Hepatocyte (in vitro differentiated cells): ENCODE measurements at regions not wholly inside any gene's neighbourhood (a gene's known extent, or its start where the extent isn't known, plus 50 kb on each side); places are given as distances from the start of the nearest gene placed in this dataset.

ENCODE experiments used
- EZH2 ChIP-seq: fragments of 200-600 bp; sonication (generic); IDR thresholded peaks from 2 replicates; pipeline ENCODE4 v1.6.1; 2016; ENCODE audit warnings: antibody characterized with exemption, mild to moderate bottlenecking, borderline replicate concordance
- EZH2phosphoT487 ChIP-seq: fragments of 200-600 bp; sonication (generic); IDR thresholded peaks from one replicate; pipeline ENCODE4 v1.6.1; 2018; ENCODE audit warnings: antibody characterized with exemption, mild to moderate bottlenecking, low read depth, moderate library complexity; ENCODE audit not compliant: unreplicated experiment, severe bottlenecking
- TF ChIP-seq, protein P1 (sequence below): fragments of 200-600 bp; sonication (generic); IDR thresholded peaks from 2 replicates; pipeline ENCODE4 v1.5.1; 2016; ENCODE audit warnings: antibody characterized with exemption, mild to moderate bottlenecking; ENCODE audit not compliant: poor library complexity

DNA sequence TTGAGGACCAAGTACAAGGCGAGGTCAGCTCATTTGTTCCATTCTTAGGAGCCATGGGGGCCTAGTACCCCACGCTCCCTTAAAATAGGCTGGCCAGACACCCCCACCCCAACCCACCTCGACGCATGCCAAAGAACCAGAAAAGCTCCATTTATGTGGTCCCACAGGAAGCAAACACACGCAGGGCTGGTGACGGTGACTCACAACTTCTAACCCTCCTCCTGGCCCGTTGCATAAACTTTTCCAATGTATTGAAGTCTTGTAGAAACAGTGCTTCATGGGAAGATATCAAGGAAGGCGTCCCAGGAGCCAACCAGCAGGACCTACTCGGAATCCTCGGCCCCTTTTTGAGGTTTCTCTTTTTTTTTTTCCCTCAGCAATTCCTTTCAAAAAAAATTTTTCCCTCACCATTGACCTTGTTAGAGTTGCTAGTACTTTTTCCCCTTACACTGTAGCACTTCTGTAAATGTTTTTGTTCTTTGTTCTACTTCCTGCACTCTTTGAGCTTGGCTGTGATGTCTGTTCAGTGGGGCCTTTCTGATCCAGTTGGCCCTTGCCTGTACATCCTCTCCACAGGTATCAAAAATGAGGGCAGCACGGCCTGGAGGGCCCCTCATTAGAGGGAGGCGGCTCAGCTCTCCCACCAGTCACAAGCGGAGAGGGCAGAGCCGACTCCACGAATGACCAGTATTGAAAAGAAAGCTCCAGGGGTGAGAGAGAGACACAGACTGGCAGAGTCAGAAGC lies 208.3 kb downstream of the RGS9 start:
- TF ChIP-seq, protein P1, sequence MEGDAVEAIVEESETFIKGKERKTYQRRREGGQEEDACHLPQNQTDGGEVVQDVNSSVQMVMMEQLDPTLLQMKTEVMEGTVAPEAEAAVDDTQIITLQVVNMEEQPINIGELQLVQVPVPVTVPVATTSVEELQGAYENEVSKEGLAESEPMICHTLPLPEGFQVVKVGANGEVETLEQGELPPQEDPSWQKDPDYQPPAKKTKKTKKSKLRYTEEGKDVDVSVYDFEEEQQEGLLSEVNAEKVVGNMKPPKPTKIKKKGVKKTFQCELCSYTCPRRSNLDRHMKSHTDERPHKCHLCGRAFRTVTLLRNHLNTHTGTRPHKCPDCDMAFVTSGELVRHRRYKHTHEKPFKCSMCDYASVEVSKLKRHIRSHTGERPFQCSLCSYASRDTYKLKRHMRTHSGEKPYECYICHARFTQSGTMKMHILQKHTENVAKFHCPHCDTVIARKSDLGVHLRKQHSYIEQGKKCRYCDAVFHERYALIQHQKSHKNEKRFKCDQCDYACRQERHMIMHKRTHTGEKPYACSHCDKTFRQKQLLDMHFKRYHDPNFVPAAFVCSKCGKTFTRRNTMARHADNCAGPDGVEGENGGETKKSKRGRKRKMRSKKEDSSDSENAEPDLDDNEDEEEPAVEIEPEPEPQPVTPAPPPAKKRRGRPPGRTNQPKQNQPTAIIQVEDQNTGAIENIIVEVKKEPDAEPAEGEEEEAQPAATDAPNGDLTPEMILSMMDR: no peak
- no peak for TF ChIP-seq EZH2phosphoT487
- no peak for TF ChIP-seq EZH2
